ENCODE measurements at regions not wholly inside any gene's neighbourhood (a gene's known extent, or its start where the extent isn't known, plus 50 kb on each side); places are given as distances from the start of the nearest gene placed in this dataset.
"Not testable (repeated sequence)": the region's sequence is repeated elsewhere in the genome, so short reads cannot be mapped to it uniquely, and the experiment has no call there.

DNA sequence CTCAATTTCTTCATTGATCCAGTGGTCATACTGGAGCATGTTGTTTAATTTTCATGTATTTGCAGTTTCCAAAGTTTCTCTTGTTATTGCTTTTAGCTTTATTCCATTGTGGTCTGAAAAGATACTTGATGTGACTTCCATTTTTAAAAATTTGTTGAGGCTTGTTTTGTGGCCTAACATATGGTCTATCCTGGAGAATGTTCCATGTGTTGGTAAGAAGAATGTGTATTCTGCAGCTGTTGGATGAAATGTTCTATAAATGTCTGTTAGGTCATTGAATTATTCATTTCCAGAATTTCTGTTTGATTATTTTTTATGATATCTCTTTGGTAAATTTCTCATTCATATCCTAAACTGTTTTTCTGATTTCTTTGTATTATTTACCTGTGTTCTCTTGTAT is 139.8 kb upstream of the THUMPD2 start:
- in situ Hi-C loops (cut with HindIII; ENCODE audit: low pct_unique_long_range_greater_than_20kb, low sequenced_read_pairs): no loop called here
- no peak for TF ChIP-seq JUND (IDR thresholded peaks at IDR 0.05; ENCODE audit: low read depth)
- no peak for DNase-seq (ENCODE audit: low read depth in 1 of 2, low spot score in 1 of 2)

- in situ Hi-C loops (cut with HindIII; ENCODE audit: low pct_unique_long_range_greater_than_20kb, low sequenced_read_pairs); DNase-seq (ENCODE audit: low read depth in 1 of 2, low spot score in 1 of 2): not testable (repeated sequence)
These were observed 138.3 kb upstream of the THUMPD2 start for GRCh38 chr2:39917371-39917770.

DNA sequence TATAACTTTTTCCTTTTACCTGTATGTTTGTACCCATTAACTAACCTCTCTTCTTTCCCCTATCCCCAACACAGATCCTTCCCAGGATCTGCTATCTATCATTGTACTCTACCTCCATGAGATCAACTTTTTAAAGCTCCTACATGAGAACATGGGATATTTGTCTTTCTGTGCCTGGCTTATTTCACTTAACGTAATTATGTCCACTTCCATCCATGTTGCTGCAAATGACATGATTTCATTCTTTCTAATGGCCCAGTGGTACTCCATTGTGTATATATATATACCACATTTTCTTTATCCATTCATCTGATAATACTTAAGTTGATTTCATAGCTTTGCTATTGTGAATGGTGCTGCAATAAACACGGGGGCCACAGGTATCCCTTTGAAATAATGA is 135.9 kb upstream of the THUMPD2 start:
- in situ Hi-C loops (cut with HindIII; ENCODE audit: low pct_unique_long_range_greater_than_20kb, low sequenced_read_pairs): no loop called here
- TF ChIP-seq JUND (IDR thresholded peaks at IDR 0.05; ENCODE audit: low read depth): no peak
- DNase-seq (ENCODE audit: low read depth in 1 of 2, low spot score in 1 of 2): no peak

DNA sequence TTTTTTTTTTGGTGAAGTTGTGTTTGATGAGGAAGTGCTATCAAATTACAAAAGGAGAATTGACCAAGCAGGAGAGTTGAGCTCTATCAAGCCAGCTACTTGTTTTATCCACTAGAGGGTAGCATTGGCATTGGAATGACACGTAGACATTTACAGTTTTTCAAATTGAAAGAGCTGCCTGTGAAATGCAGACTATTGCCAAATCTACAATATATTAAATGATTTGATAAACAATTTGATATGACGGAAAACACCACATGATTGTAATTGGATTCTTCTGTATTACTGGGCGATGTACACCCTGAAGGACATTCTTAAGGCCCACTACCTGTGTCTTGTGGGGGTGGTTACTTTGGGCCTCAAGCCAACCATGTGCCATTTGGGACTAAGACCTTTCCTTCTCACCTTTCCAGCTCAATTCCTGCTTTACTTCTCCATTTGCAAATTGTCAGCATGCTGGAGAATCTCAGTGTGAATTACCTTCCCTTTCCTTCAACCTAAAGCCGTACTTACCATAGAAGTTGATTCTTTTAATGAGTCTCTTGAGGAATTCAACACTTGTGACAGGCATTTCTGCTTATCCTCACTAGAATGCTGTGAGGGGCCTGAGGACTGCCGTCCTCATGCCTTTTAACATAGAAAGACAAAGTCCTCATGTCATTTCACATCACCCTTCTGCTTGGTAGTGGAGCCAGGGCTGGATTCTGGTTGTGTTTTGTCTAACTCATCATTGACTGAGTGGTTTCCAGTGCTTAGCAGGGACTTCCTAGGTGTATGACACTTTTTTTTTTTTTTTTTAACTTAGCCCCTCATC is 134.8 kb upstream of the THUMPD2 start:
- no peak for TF ChIP-seq JUND (IDR thresholded peaks at IDR 0.05; ENCODE audit: low read depth)
- in situ Hi-C loops (cut with HindIII; ENCODE audit: low pct_unique_long_range_greater_than_20kb, low sequenced_read_pairs): no loop called here
- peak; percentile 13 to 70 for DNase-seq (ENCODE audit: low read depth in 1 of 2, low spot score in 1 of 2)

GRCh38 chr2:39902103-39902502 is 123.0 kb upstream of the THUMPD2 start:
- TF ChIP-seq JUND (IDR thresholded peaks at IDR 0.05; ENCODE audit: low read depth): no peak
- in situ Hi-C loops (cut with HindIII; ENCODE audit: low pct_unique_long_range_greater_than_20kb, low sequenced_read_pairs): no loop called here
- no peak for DNase-seq (ENCODE audit: low read depth in 1 of 2, low spot score in 1 of 2)

- DNase-seq (ENCODE audit: low read depth in 1 of 2, low spot score in 1 of 2): no peak
- no peak for TF ChIP-seq JUND (IDR thresholded peaks at IDR 0.05; ENCODE audit: low read depth)
- in situ Hi-C loops (cut with HindIII; ENCODE audit: low pct_unique_long_range_greater_than_20kb, low sequenced_read_pairs): no loop called here
These were observed 119.9 kb upstream of the THUMPD2 start for GRCh38 chr2:39898934-39899333.

- DNase-seq (ENCODE audit: low read depth in 1 of 2, low spot score in 1 of 2): no peak
- no peak for TF ChIP-seq JUND (IDR thresholded peaks at IDR 0.05; ENCODE audit: low read depth)
- in situ Hi-C loops (cut with HindIII; ENCODE audit: low pct_unique_long_range_greater_than_20kb, low sequenced_read_pairs): no loop called here
These were observed 118.2 kb upstream of the THUMPD2 start for GRCh38 chr2:39897273-39897672.

DNA sequence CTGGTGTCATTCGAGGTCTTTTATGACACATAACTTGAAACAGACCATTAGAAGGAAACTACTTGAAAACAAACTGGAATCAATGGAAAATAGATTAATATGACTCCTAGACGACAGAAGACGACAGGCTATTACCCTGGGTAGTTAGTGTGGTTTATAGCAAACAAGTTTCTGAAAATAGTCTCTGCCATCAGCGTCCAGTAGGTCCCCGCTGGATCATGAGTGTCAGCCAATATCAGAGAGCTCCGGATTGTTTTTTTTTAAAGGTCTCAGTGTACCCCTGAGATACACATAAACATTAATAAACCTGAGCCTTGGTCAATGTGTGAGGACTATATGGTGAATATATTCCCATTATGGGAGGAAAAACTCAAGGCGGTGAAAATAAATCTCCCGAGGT is 115.0 kb upstream of the THUMPD2 start:
- no peak for DNase-seq (ENCODE audit: low read depth in 1 of 2, low spot score in 1 of 2)
- in situ Hi-C loops (cut with HindIII; ENCODE audit: low pct_unique_long_range_greater_than_20kb, low sequenced_read_pairs): no loop called here
- no peak for TF ChIP-seq JUND (IDR thresholded peaks at IDR 0.05; ENCODE audit: low read depth)

DNA sequence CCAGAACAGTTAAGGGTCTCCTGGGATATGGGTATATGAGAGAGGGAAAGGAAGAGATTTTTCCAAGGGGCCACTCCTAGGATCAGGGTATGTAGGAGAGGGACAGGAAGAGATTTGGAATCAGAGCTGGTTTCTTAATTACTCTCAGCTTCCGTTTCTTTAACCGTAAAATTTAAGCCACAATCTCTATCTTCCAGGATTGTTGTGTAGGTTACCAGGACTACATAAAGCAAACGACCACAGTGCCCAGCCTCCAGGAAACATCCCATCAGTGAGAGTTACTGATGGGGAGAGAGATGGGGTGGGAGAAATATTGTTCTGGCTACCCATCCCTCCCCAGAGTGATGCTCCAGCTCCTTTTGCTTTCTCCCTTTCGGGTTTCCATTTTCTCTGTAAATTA is 114.6 kb upstream of the THUMPD2 start:
- TF ChIP-seq JUND (IDR thresholded peaks at IDR 0.05; ENCODE audit: low read depth): no peak
- in situ Hi-C loops (cut with HindIII; ENCODE audit: low pct_unique_long_range_greater_than_20kb, low sequenced_read_pairs): no loop called here
- no peak for DNase-seq (ENCODE audit: low read depth in 1 of 2, low spot score in 1 of 2)

GRCh38 chr2:39881948-39882347 is 102.9 kb upstream of the THUMPD2 start:
- in situ Hi-C loops (cut with HindIII; ENCODE audit: low pct_unique_long_range_greater_than_20kb, low sequenced_read_pairs): no loop called here
- DNase-seq (ENCODE audit: low read depth in 1 of 2, low spot score in 1 of 2): no peak
- TF ChIP-seq JUND (IDR thresholded peaks at IDR 0.05; ENCODE audit: low read depth): no peak

GRCh38 chr2:39881494-39881893 is 102.4 kb upstream of the THUMPD2 start:
- in situ Hi-C loops (cut with HindIII; ENCODE audit: low pct_unique_long_range_greater_than_20kb, low sequenced_read_pairs): no loop called here

GRCh38 chr2:39879001-39879400 is 99.9 kb upstream of the THUMPD2 start:
- DNase-seq (ENCODE audit: low read depth in 1 of 2, low spot score in 1 of 2); in situ Hi-C loops (cut with HindIII; ENCODE audit: low pct_unique_long_range_greater_than_20kb, low sequenced_read_pairs): not testable (repeated sequence)

More at GRCh38 chr2:39881494-39881893, 102.4 kb upstream of the THUMPD2 start:
- TF ChIP-seq JUND (IDR thresholded peaks at IDR 0.05; ENCODE audit: low read depth): no peak
- DNase-seq (ENCODE audit: low read depth in 1 of 2, low spot score in 1 of 2): no peak

- DNase-seq (ENCODE audit: low read depth in 1 of 2, low spot score in 1 of 2): peak in 1 of 2 experiments; percentile 31
- in situ Hi-C loops (cut with HindIII; ENCODE audit: low pct_unique_long_range_greater_than_20kb, low sequenced_read_pairs): no loop called here
- TF ChIP-seq JUND (IDR thresholded peaks at IDR 0.05; ENCODE audit: low read depth): no peak
These were observed 96.8 kb upstream of the THUMPD2 start for GRCh38 chr2:39875914-39876267.
